Vagina (tissue), 2 donors: ENCODE measurements at regions not wholly inside any gene's neighbourhood (a gene's known extent, or its start where the extent isn't known, plus 50 kb on each side); places are given as distances from the start of the nearest gene placed in this dataset.

ENCODE experiments used
- CTCF ChIP-seq, 3 experiments: fragments of 450-650 bp in 2 of 3; fragments of 200-600 bp in 1 of 3; sonication (generic) in 1 of 3; IDR thresholded peaks; one replicate each; pipeline ENCODE4 v1.5.1; 2017 to 2019; ENCODE audit warnings: antibody characterized with exemption in 3 of 3, mild to moderate bottlenecking in 2 of 3, moderate library complexity in 2 of 3
- POLR2AphosphoS5 ChIP-seq, 2 donors: sonication (generic); formaldehyde crosslinking; IDR thresholded peaks; one replicate each; pipeline ENCODE4 v1.9.0; 2017; ENCODE audit warnings: antibody characterized with exemption in 2 of 2, mild to moderate bottlenecking in 2 of 2, low read depth in 1 of 2; ENCODE audit not compliant: insufficient read depth in 1 of 2

GRCh38 chr3:80535286-80535685 is 767.5 kb upstream of the ROBO1 start:
- TF ChIP-seq POLR2AphosphoS5 (IDR thresholded peaks at IDR 0.05; ENCODE audit: insufficient read depth in 1 of 2, low read depth in 1 of 2): no peak
- TF ChIP-seq CTCF (IDR thresholded peaks at IDR 0.05): no peak
